ENCODE measurements at regions not wholly inside any gene's neighbourhood (a gene's known extent, or its start where the extent isn't known, plus 50 kb on each side); places are given as distances from the start of the nearest gene placed in this dataset.

DNA sequence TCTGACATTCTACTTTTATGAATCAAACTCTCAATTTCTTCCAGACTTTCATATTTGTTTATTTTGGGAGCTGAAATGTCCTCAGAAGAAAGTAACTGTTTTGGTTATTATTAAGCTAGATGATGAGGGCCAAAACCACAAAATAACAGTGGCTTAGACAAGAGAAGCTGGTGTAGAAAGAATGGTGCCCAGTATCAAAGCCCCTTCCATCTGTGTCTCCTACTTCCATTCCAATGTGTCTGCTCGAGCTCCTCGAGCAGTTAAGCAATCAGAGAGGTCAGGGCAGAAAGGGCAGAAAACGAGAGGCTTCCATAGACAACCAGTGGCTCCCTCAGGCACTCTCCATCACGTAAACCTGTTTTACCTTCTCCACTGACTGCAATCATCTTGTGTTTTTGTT, 59.7 kb upstream of the MAGI1 start:
- no TSS peak for BruUV-seq (replicated peaks)
- Histone ChIP-seq H3K9me3 (ENCODE audit: control insufficient read depth, insufficient read depth, low read depth, low read length) (no peaks in the 10 kb centered on the region), H3K27me3 (ENCODE audit: control insufficient read depth, insufficient read depth, low read length) (no peaks in the 10 kb centered on the region), H3K27ac (ENCODE audit: low read length) (no peak overlapping the region), H3K4me3 (ENCODE audit: low read depth in 2 of 2, low read length in 2 of 2) (no peak overlapping the region), H3K4me1 (ENCODE audit: control insufficient read depth, insufficient read depth, low read length) (no peaks in the 10 kb centered on the region), H3K36me3 (ENCODE audit: control insufficient read depth, insufficient read depth, low read length) (no peaks in the 10 kb centered on the region)
- ChIA-PET CTCF (no interaction called here), POLR2A (no interaction called here)
- DNase-seq (ENCODE audit: low read depth, low spot score), result no peak
- in situ Hi-C loops (cut with HindIII; ENCODE audit: low pct_unique_long_range_greater_than_20kb, low sequenced_read_pairs) (no loop called here), intact Hi-C loops (cut with micrococcal nuclease; ENCODE audit: unreplicated experiment) (no loop called here)
- ATAC-seq, result no peak
- TF ChIP-seq TCF7L2 (IDR thresholded peaks at IDR 0.05; ENCODE audit: low read depth, low read length) (no peak), SIN3A (IDR thresholded peaks at IDR 0.05; ENCODE audit: borderline replicate concordance, insufficient read depth, low read depth, low read length) (no peak), POLR2AphosphoS5 (IDR thresholded peaks at IDR 0.05; ENCODE audit: low read depth, low read length) (no peak)
- TF ChIP-seq, protein P1, sequence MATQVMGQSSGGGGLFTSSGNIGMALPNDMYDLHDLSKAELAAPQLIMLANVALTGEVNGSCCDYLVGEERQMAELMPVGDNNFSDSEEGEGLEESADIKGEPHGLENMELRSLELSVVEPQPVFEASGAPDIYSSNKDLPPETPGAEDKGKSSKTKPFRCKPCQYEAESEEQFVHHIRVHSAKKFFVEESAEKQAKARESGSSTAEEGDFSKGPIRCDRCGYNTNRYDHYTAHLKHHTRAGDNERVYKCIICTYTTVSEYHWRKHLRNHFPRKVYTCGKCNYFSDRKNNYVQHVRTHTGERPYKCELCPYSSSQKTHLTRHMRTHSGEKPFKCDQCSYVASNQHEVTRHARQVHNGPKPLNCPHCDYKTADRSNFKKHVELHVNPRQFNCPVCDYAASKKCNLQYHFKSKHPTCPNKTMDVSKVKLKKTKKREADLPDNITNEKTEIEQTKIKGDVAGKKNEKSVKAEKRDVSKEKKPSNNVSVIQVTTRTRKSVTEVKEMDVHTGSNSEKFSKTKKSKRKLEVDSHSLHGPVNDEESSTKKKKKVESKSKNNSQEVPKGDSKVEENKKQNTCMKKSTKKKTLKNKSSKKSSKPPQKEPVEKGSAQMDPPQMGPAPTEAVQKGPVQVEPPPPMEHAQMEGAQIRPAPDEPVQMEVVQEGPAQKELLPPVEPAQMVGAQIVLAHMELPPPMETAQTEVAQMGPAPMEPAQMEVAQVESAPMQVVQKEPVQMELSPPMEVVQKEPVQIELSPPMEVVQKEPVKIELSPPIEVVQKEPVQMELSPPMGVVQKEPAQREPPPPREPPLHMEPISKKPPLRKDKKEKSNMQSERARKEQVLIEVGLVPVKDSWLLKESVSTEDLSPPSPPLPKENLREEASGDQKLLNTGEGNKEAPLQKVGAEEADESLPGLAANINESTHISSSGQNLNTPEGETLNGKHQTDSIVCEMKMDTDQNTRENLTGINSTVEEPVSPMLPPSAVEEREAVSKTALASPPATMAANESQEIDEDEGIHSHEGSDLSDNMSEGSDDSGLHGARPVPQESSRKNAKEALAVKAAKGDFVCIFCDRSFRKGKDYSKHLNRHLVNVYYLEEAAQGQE (IDR thresholded peaks at IDR 0.05; ENCODE audit: insufficient read depth in 1 of 2, low read depth in 2 of 2, low read length in 1 of 2), result no peak
- TF ChIP-seq, protein P2, sequence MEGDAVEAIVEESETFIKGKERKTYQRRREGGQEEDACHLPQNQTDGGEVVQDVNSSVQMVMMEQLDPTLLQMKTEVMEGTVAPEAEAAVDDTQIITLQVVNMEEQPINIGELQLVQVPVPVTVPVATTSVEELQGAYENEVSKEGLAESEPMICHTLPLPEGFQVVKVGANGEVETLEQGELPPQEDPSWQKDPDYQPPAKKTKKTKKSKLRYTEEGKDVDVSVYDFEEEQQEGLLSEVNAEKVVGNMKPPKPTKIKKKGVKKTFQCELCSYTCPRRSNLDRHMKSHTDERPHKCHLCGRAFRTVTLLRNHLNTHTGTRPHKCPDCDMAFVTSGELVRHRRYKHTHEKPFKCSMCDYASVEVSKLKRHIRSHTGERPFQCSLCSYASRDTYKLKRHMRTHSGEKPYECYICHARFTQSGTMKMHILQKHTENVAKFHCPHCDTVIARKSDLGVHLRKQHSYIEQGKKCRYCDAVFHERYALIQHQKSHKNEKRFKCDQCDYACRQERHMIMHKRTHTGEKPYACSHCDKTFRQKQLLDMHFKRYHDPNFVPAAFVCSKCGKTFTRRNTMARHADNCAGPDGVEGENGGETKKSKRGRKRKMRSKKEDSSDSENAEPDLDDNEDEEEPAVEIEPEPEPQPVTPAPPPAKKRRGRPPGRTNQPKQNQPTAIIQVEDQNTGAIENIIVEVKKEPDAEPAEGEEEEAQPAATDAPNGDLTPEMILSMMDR (IDR thresholded peaks at IDR 0.05), result no peak

DNA sequence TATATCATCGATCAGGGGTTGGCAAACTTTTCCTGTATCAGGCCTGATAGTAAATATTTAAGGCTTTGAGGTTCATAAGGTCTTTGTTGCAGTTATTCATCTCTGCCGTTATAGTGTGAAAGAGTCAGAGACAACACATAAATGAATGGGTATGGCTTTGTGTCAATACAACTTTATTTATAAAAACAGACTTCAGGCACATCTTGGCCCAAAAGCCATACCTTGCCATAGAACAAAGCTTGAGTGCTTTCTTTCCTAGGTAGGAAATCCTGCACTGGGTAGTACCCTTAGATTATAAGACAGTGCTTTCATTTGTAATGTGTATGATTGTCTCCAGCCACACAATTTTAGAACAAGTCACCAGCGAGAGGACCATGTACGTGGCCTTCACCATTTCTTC, 58.9 kb upstream of the MAGI1 start:
- no peaks in the 10 kb centered on the region for H3K36me3 ChIP-seq (ENCODE audit: control insufficient read depth, insufficient read depth, low read length)
- ATAC-seq (no peak), DNase-seq (ENCODE audit: low read depth, low spot score) (no peak)
- intact Hi-C loops (cut with micrococcal nuclease; ENCODE audit: unreplicated experiment) (no loop called here), in situ Hi-C loops (cut with HindIII; ENCODE audit: low pct_unique_long_range_greater_than_20kb, low sequenced_read_pairs) (no loop called here)
- no peak overlapping the region for H3K27ac ChIP-seq (ENCODE audit: low read length)
- no peaks in the 10 kb centered on the region for H3K4me1 ChIP-seq (ENCODE audit: control insufficient read depth, insufficient read depth, low read length)
- ChIA-PET CTCF (no interaction called here), POLR2A (no interaction called here)
- no TSS peak for BruUV-seq (replicated peaks)
- no peaks in the 10 kb centered on the region for H3K27me3 ChIP-seq (ENCODE audit: control insufficient read depth, insufficient read depth, low read length)
- TF ChIP-seq POLR2AphosphoS5 (IDR thresholded peaks at IDR 0.05; ENCODE audit: low read depth, low read length) (no peak), TCF7L2 (IDR thresholded peaks at IDR 0.05; ENCODE audit: low read depth, low read length) (no peak), SIN3A (IDR thresholded peaks at IDR 0.05; ENCODE audit: borderline replicate concordance, insufficient read depth, low read depth, low read length) (no peak)
- TF ChIP-seq, protein P2 (IDR thresholded peaks at IDR 0.05), result no peak
- TF ChIP-seq, protein P1 (IDR thresholded peaks at IDR 0.05; ENCODE audit: insufficient read depth in 1 of 2, low read depth in 2 of 2, low read length in 1 of 2), result no peak
- no peaks in the 10 kb centered on the region for H3K9me3 ChIP-seq (ENCODE audit: control insufficient read depth, insufficient read depth, low read depth, low read length)
- no peak overlapping the region for H3K4me3 ChIP-seq (ENCODE audit: low read depth in 2 of 2, low read length in 2 of 2)
